Panc1 (cell line): ENCODE measurements at regions not wholly inside any gene's neighbourhood (a gene's known extent, or its start where the extent isn't known, plus 50 kb on each side); places are given as distances from the start of the nearest gene placed in this dataset.

ENCODE experiments used
- CTCF ChIP-seq: fragments of 450-650 bp; IDR thresholded peaks from 2 replicates; pipeline ENCODE4 v1.5.1; 2017; ENCODE audit warnings: mild to moderate bottlenecking
- POLR2AphosphoS5 ChIP-seq: IDR thresholded peaks from 2 replicates; pipeline ENCODE4 v1.6.1; 2012; ENCODE audit warnings: mild to moderate bottlenecking, low read depth, low read length, moderate library complexity
- REST ChIP-seq, 2 experiments: IDR thresholded peaks; 2 replicates each; pipeline ENCODE4 v1.6.1; 2011 to 2012; ENCODE audit warnings: low read depth in 2 of 2, control low read depth in 1 of 2, low read length in 1 of 2, mild to moderate bottlenecking in 1 of 2, moderate library complexity in 1 of 2; ENCODE audit not compliant: insufficient read depth in 1 of 2
- SIN3A ChIP-seq: IDR thresholded peaks from 2 replicates; pipeline ENCODE4 v1.6.1; 2012; ENCODE audit warnings: low read depth, mild to moderate bottlenecking, low read length, moderate library complexity, borderline replicate concordance; ENCODE audit not compliant: insufficient read depth
- TCF7L2 ChIP-seq: IDR thresholded peaks from 2 replicates; pipeline ENCODE4 v1.6.1; 2011; ENCODE audit warnings: mild to moderate bottlenecking, low read depth, low read length, inconsistent platforms

- TF ChIP-seq CTCF (no peak), POLR2AphosphoS5 (no peak), SIN3A (no peak), REST (IDR thresholded peaks at IDR 0.05; ENCODE audit: insufficient read depth in 1 of 2, low read depth in 2 of 2, low read length in 1 of 2) (no peak), TCF7L2 (no peak)
Observed at GRCh38 chr3:186432944-186433732, 71.1 kb upstream of the DGKG start.
